Testis (tissue), 2 donors: ENCODE measurements at regions not wholly inside any gene's neighbourhood (a gene's known extent, or its start where the extent isn't known, plus 50 kb on each side); places are given as distances from the start of the nearest gene placed in this dataset.

ENCODE experiments used
- DNase-seq: peaks from one replicate; pipeline ENCODE4 v3.0.0-alpha.2; 2019
- H3K27ac ChIP-seq, 2 donors: fragments of 200-600 bp; sonication (generic); one replicate each; pipeline ENCODE4 v1.5.1; 2019
- H3K27me3 ChIP-seq: fragments of 200-600 bp; sonication (generic); one replicate; pipeline ENCODE4 v1.5.1; 2019
- H3K36me3 ChIP-seq: fragments of 200-600 bp; sonication (generic); one replicate; pipeline ENCODE4 v1.5.1; 2017; ENCODE audit warnings: low read depth; ENCODE audit errors: missing control alignments
- H3K4me1 ChIP-seq: fragments of 200-600 bp; sonication (generic); one replicate; pipeline ENCODE4 v1.5.1; 2019
- H3K4me3 ChIP-seq, 2 donors: fragments of 200-600 bp; sonication (generic); one replicate each; pipeline ENCODE4 v1.5.1; 2017 to 2019
- H3K9me3 ChIP-seq: fragments of 200-600 bp; sonication (generic); one replicate; pipeline ENCODE4 v1.5.1; 2017
- CTCF ChIP-seq, 3 experiments: fragments of 450-650 bp in 2 of 3; fragments of 200-600 bp in 1 of 3; sonication (generic) in 1 of 3; IDR thresholded peaks; one replicate each; pipeline ENCODE4 v1.5.1; 2016 to 2019; ENCODE audit warnings: antibody characterized with exemption in 3 of 3, mild to moderate bottlenecking in 2 of 3, moderate library complexity in 1 of 3
- POLR2A ChIP-seq: fragments of 450-650 bp; IDR thresholded peaks from one replicate; pipeline ENCODE4 v1.6.1; 2017; ENCODE audit warnings: antibody characterized with exemption, mild to moderate bottlenecking, moderate library complexity
- WGBS, 2 donors: methylation state at CpG; one replicate each; pipeline ENCODE4 v1.1.5; 2018; 5-methylcytosine and 5-hydroxymethylcytosine counted together
- intact Hi-C: fragments of 100-400 bp; cut with DNase I; formaldehyde crosslinking; loops from one replicate; pipeline ENCODE4 v1.15.1; 2023; ENCODE audit warnings: low total_unique reads

- H3K27ac ChIP-seq: no peak overlapping the region
- intact Hi-C loops: no loop called here
- no peaks in the 10 kb centered on the region for H3K9me3 ChIP-seq
- no peaks in the 10 kb centered on the region for H3K27me3 ChIP-seq
- H3K36me3 ChIP-seq: no peaks in the 10 kb centered on the region
- TF ChIP-seq CTCF (IDR thresholded peaks at IDR 0.05) (no peak), POLR2A (no peak)
- no peak for DNase-seq
- 73 to 74% methylated on average over 2 of the region's 2 CpGs for WGBS, 2 donors
- H3K4me3 ChIP-seq: no peak overlapping the region
- H3K4me1 ChIP-seq: no peaks in the 10 kb centered on the region
Observed at GRCh38 chr5:107184066-107184465, 486.7 kb downstream of the EFNA5 start.

- Histone ChIP-seq H3K36me3 (no peaks in the 10 kb centered on the region), H3K9me3 (no peaks in the 10 kb centered on the region), H3K27ac (no peak overlapping the region), H3K4me3 (no peak overlapping the region), H3K27me3 (no peaks in the 10 kb centered on the region), H3K4me1 (no peaks in the 10 kb centered on the region)
- TF ChIP-seq CTCF (IDR thresholded peaks at IDR 0.05): no peak
- no peak for TF ChIP-seq POLR2A
- no peak for DNase-seq
- 89 to 93% methylated on average over 3 of the region's 3 CpGs for WGBS, 2 donors
- intact Hi-C loops: no loop called here
Observed at GRCh38 chr5:107170620-107171019, 500.1 kb downstream of the EFNA5 start.

- no peak for TF ChIP-seq CTCF (IDR thresholded peaks at IDR 0.05)
- TF ChIP-seq POLR2A: no peak
- H3K4me3 ChIP-seq: no peak overlapping the region
- H3K4me1 ChIP-seq: no peaks in the 10 kb centered on the region
- H3K36me3 ChIP-seq: no peaks in the 10 kb centered on the region
- H3K9me3 ChIP-seq: no peaks in the 10 kb centered on the region
- intact Hi-C loops: no loop called here
- no peaks in the 10 kb centered on the region for H3K27me3 ChIP-seq
- no peak for DNase-seq
- no peak overlapping the region for H3K27ac ChIP-seq
- 80 to 86% methylated on average over 3 of the region's 3 CpGs for WGBS, 2 donors
Observed at GRCh38 chr5:107169867-107170266, 500.9 kb downstream of the EFNA5 start.

GRCh38 chr5:107168848-107169752 is 501.6 kb downstream of the EFNA5 start:
- intact Hi-C loops: no loop called here
- no peaks in the 10 kb centered on the region for H3K4me1 ChIP-seq
- H3K36me3 ChIP-seq: no peaks in the 10 kb centered on the region
- no peak for DNase-seq
- no peaks in the 10 kb centered on the region for H3K27me3 ChIP-seq
- no peak overlapping the region for H3K4me3 ChIP-seq
- H3K9me3 ChIP-seq: no peaks in the 10 kb centered on the region
- H3K27ac ChIP-seq: no peak overlapping the region
- WGBS, 2 donors: 78 to 82% methylated on average over 8 of the region's 8 CpGs
- no peak for TF ChIP-seq CTCF (IDR thresholded peaks at IDR 0.05)
- TF ChIP-seq POLR2A: no peak

- WGBS, 2 donors: 79 to 82% methylated on average over 1 of the region's 1 CpG
- no peaks in the 10 kb centered on the region for H3K9me3 ChIP-seq
- TF ChIP-seq CTCF (IDR thresholded peaks at IDR 0.05) (no peak), POLR2A (no peak)
- H3K4me1 ChIP-seq: no peaks in the 10 kb centered on the region
- intact Hi-C loops: no loop called here
- no peak overlapping the region for H3K27ac ChIP-seq
- H3K36me3 ChIP-seq: no peaks in the 10 kb centered on the region
- no peaks in the 10 kb centered on the region for H3K27me3 ChIP-seq
- DNase-seq: no peak
- H3K4me3 ChIP-seq: no peak overlapping the region
Observed at GRCh38 chr5:107168086-107168485, 502.7 kb downstream of the EFNA5 start.
